NCI-H2029 (cell line): ENCODE measurements at regions not wholly inside any gene's neighbourhood (a gene's known extent, or its start where the extent isn't known, plus 50 kb on each side); places are given as distances from the start of the nearest gene placed in this dataset.

Source experiments
- DNase-seq: peaks from one replicate; lab custom pipeline; 2025; lab: John Stamatoyannopoulos, UW

DNA sequence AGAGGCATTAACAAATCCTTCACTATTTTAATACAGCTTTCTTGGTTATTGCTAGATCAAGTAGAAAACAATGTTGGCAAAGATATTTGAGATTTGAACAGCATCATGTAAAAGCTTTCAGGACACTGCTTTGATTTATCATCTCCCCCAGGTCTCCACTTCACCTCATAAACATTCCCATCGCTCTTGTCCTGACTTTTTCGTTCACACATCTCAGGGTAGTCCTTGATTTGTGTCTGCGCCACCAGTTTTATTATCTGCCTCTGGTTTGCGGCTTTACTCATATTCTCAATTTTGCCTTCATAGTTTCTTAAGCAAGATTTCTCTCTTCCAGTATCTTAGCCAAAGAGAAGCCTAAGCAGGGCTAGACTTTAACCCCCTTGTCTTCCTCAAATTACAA, 63.5 kb upstream of the ROR1 start:
- no peak for DNase-seq

- DNase-seq = no peak
Observed at GRCh38 chr1:63710761-63711380, 62.9 kb upstream of the ROR1 start.

DNA sequence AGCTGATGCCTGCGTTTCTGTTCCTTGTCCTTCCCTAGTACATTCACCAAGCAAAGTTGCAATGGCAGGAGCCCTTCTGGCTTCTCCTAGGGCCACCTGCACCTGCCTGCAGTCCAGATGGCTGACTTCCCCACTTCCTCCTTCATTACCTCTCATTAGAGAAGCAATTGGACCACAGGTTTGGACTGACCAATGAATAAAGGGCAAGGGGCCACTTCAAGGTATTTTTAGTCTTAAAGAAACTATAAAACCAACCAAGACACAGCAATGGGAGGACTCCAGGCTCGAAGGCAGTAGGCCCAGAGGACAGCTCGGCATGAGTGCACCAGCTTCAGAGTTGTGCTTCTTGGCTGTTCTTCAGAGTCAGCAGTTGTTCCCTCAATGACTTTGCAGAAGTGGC, 60.8 kb upstream of the ROR1 start:
- DNase-seq = no peak

- DNase-seq = no peak
Observed at GRCh38 chr1:63713627-63714481, 60.0 kb upstream of the ROR1 start.

DNA sequence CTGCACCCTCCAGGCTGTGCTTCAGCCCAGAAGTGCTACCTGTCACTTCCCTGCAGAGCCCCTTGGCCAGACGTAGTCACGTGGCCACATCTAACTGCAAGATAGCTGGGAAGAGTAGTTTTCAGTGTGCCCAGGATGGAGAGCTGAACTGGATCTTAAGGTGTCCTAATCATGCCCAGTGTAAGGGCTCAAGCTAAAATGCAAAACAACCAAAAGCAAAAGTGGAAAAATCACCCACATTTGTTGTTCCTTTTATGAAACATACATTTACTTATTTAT, 59.4 kb upstream of the ROR1 start:
- DNase-seq = no peak

GRCh38 chr1:63717511-63718065, 56.2 kb upstream of the ROR1 start:
- DNase-seq = no peak

DNA sequence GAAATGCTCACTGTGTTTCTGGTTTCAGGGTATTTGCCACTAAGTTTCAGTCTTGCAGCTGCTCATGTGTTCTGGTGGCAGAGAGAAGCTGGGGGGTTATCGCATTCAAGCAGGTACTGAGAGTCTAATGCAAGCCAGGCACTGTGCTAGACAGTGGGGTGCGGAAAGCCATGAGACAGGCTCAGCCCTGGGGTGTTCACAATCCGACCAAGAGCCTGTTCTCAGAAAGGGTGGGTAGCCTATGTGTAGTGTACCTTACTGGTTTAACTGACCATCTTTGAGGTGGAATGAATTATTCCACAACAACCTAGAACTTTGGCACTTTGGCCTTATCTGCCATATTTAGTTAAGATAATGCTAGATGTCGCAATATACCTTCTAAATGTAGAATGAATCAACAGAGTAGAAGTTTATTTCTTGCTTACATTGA, 55.3 kb upstream of the ROR1 start:
- DNase-seq = no peak

DNA sequence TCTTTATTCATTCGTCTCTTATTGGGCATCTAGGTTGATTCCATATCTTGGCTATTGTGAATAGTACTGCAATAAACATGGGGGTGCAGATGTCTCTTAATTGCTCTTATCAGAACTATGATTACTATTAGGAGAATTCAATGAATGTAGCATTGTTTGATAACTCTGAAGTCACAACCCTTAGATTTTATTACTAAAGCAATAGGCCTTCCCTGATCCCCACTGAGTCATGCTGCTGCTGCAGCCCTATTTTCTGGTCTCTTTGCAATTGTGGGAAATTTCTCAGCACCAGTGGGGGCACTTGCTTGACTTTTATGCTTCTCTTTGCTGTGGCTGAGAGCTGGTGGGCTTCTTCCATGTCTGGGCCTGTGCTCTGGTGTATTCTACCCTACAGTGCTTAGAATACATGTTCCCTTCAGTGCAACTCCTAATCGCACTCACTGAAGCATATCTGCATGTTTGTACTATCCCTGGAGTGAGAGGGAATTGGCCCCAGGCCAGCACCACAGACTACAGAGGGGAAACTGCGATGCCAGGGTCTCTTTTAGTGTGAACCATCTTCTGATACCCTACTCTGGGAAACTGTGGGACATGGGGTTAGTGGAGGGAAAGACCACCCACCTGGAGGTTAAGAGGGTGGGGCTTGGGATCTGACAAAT, 52.2 kb upstream of the ROR1 start:
- peak; percentile 76 for DNase-seq

DNA sequence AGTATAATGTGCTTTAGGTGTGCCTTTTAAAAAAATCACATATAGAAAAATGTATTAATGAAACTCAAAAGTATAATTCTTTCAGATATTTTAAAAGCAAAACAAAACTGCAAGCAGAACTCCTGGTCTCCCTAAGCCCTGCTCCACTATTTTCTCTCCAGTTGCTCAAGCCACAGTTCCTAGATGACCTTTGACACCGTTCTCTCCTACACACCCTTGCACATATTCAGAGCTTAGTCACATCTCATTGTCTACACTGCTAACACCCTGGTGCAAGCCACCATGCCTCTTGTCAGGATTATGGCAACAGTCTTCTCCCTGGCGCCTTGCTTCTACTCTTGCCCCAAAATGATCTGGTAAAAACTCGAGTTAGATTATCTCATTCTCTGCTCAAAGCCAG, 50.2 kb upstream of the ROR1 start:
- DNase-seq = no peak
